ENCODE measurements at regions not wholly inside any gene's neighbourhood (a gene's known extent, or its start where the extent isn't known, plus 50 kb on each side); places are given as distances from the start of the nearest gene placed in this dataset.
"Not testable (repeated sequence)": the region's sequence is repeated elsewhere in the genome, so short reads cannot be mapped to it uniquely, and the experiment has no call there.

GRCh38 chr4:174005422-174005821, 278.0 kb downstream of the FBXO8 start:
- DNase-seq: no peak

GRCh38 chr4:173998471-173999144, 284.9 kb downstream of the FBXO8 start:
- no peak for DNase-seq

- DNase-seq: not testable (repeated sequence)
Observed at GRCh38 chr4:173995779-173996178, 287.7 kb downstream of the FBXO8 start.

- no peak for DNase-seq
Observed at GRCh38 chr4:173991814-173992213, 291.7 kb downstream of the FBXO8 start.

- DNase-seq: no peak
Observed at GRCh38 chr4:173991316-173991715, 292.2 kb downstream of the FBXO8 start.

GRCh38 chr4:173990869-173991210, 292.6 kb downstream of the FBXO8 start:
- no peak for DNase-seq

GRCh38 chr4:173990126-173990868, 293.2 kb downstream of the FBXO8 start:
- peak; percentile 27 for DNase-seq

- not testable (repeated sequence) for DNase-seq
Observed at GRCh38 chr4:173963523-173963922, 319.9 kb downstream of the FBXO8 start.

- DNase-seq: no peak
Observed at GRCh38 chr4:173960398-173960797, 323.1 kb downstream of the FBXO8 start.

- no peak for DNase-seq
Observed at GRCh38 chr4:173958445-173958844, 325.0 kb downstream of the FBXO8 start.

- DNase-seq: no peak
Observed at GRCh38 chr4:173943547-173943946, 339.9 kb downstream of the FBXO8 start.

- DNase-seq: no peak
Observed at GRCh38 chr4:173940146-173940545, 343.3 kb downstream of the FBXO8 start.

GRCh38 chr4:173937631-173938270, 345.7 kb downstream of the FBXO8 start:
- no peak for DNase-seq

- no peak for DNase-seq
Observed at GRCh38 chr4:173936861-173937260, 346.6 kb downstream of the FBXO8 start.

GRCh38 chr4:173935622-173936405, 347.7 kb downstream of the FBXO8 start:
- DNase-seq: no peak

- DNase-seq: no peak
Observed at GRCh38 chr4:173934933-173935620, 348.4 kb downstream of the FBXO8 start.

GRCh38 chr4:173934201-173934600, 349.3 kb downstream of the FBXO8 start:
- DNase-seq: no peak

GRCh38 chr4:173932701-173933100, 350.8 kb downstream of the FBXO8 start:
- no peak for DNase-seq

- peak; percentile 19 for DNase-seq
Observed at GRCh38 chr4:173930329-173930967, 353.0 kb downstream of the FBXO8 start.

GRCh38 chr4:173929921-173930320, 353.5 kb downstream of the FBXO8 start:
- no peak for DNase-seq

- DNase-seq: no peak
Observed at GRCh38 chr4:173924561-173924960, 358.9 kb downstream of the FBXO8 start.

GRCh38 chr4:173919861-173920260, 363.6 kb downstream of the FBXO8 start:
- DNase-seq: no peak
